SKM-1 (cell line): ENCODE measurements at regions not wholly inside any gene's neighbourhood (a gene's known extent, or its start where the extent isn't known, plus 50 kb on each side); places are given as distances from the start of the nearest gene placed in this dataset.
"Not testable (repeated sequence)": the region's sequence is repeated elsewhere in the genome, so short reads cannot be mapped to it uniquely, and the experiment has no call there.

Experiments
- DNase-seq: peaks from one replicate; lab custom pipeline; 2025; ENCODE audit not compliant: unreplicated experiment; lab: John Stamatoyannopoulos, UW

DNA sequence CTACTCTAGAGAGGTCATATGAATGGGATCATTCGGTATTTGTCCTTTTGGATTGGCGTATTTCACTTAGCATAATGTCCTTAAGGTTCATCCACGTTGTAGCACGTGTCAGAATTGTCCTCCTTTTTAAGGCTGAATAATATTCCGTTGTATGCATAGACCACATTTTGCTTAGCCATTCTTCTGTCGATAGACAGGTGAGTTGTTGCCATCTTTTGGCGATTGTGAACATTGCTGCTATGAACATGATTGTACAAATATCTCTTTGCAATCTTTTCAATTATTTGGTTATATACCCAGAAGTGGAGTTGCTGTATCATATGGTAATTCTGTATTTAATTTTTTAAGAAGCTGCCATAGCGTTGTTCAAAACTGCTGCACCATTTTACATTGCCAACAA is 52.4 kb upstream of the GOLGA8J start:
- no peak for DNase-seq

DNA sequence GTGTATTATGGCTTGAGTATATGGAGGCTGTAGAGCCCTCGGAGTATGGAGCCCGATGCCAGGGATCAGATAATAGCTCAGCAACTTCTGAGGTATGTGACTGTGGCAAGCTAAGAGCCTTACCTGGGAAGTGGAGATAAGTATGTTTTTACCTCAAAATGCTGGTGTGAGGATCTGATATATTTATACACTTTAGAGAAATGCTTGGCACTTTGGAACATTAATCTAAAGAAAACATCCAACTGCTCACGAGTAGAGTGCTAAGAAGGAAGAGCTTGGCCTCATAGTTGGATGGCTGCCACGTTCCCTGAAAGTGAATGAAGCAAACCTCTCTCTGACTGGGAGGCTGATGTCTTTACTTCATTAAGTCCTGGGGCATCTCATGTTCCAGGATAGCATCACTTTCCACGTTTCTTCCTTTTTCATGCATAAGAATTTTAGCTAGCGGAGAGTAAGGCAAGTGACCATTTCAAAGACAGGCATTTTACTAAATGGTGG is 58.9 kb upstream of the GOLGA8J start:
- no peak for DNase-seq

DNA sequence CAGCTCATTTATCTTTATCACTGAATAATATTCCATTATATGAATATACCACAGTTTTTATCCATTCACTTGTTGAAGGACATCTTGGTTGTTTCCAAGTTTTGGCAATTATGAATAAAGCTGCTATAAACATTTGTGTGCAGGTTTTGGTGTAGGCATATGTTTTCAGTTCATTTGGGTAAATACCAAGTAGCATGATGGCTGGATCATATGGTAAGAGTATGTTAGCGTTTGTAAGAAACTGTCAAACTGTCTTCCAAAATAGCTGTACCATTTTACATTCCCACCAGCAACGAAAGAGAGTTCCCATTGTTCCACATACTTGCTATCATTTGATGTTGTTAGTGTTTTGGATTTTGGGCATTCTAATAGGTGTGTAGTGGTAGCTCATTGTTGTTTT is 72.0 kb upstream of the GOLGA8J start:
- no peak for DNase-seq

DNA sequence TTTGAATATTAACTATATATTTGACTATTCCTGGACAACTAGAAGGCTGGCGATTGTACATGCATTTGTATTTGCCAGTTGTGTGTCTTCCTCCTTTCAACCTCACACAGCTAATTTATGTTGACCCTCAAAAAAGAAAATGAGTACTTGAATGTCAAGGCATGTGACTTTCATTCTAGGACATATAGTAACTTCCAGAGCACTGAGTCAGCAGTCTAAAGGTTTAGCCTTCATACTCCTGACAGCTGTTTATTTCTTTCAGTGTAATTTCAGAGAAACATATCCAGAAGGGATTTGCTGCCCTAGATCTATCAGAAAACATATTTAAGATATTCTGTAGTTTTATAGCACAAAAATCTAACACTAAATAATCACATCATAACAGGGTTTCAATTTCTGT is 74.6 kb upstream of the GOLGA8J start:
- no peak for DNase-seq

DNA sequence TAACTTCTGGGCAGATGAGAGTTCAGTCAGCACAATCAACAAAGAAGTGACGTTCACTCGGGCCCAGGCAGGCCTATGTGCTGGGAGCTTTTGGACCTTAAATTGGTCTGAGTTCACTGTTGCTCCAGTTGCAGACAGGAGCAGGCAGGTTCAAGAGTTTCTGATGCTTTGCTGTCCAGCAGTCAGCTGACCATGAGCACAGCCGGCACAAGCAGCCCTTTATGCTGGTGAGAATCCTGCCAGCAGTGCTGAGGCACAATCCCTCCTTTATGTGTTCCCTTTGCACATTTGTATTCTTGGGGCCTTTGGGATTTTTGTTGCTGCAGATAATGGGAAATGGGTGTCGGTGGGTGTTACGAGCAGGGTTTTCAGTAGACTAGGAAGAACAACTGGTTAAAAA is 81.2 kb upstream of the GOLGA8J start:
- DNase-seq = no peak

DNA sequence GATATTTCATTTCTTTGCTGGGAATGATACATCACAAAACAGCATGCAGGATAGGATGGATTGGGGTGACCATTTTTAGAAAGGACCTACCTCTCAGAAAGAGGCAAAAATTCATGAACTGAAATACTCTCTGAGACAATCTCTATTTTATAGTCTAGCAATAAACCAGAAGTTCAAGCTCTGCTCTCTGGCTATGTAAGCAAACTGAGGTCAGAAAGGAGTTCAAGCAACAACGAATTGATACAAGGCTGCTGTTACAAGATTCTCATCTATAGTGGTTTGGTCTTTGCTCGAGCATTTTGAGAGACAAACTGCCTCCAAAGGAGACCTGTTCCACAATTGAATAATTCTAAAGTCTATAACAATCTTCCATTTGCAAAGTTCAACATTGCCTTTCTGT is 84.7 kb upstream of the GOLGA8J start:
- DNase-seq = no peak

DNA sequence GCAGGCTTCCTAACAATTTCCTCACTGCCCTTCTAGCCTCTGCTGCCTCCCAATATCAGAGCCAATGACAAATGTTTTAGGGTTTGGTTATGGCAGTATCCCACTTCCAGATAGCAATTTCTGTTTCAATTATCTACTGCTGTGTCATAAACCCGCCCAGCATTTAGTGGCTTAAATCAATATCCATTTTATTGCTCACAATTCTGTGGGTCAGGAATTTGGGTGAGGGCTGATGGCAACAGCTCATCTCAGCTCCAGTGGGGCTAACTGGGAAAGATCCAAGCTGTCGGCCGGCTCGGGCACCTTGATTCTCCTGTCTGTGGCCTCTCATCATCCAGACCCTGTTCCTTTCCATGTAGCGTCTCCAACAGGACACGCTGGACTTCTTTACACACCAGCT is 85.3 kb upstream of the GOLGA8J start:
- no peak for DNase-seq

DNA sequence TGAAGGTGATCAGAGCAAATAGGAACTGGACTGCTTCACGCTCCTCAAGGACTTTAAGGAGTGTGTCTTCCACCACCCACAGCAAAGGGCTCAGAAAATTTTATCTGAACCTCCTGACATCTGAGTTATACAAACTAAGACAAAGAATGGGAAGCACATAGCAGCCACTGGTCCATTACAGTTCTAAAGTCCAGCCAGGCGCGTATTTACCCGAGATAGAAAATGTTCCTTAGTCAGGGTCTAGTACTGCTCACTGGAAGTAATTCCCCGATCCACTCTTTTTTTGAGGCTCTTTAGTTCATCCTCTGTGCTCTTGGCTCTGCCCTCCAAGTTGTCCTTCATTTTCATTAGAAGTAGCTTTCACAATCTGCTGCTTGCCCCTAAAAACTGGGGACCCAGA is 88.5 kb upstream of the GOLGA8J start:
- no peak for DNase-seq

DNA sequence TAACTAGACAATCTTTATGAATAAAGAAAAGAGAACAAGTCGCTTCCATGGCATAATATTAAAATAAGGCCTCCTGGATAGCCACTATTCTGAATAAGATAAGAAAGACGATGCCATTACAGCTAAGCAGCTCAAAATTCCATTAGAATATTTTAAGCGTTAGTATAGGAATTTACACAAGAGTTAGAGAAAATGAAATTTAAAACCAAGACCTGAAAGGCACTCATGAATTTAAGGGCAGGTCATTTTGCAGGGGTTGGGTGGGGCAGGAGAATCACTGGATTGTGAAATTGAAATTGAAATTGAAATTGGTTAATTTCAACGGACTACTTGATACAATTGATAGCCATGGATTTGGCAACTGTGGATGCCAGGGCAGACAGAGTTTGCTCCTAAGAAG is 91.8 kb upstream of the GOLGA8J start:
- no peak for DNase-seq

DNA sequence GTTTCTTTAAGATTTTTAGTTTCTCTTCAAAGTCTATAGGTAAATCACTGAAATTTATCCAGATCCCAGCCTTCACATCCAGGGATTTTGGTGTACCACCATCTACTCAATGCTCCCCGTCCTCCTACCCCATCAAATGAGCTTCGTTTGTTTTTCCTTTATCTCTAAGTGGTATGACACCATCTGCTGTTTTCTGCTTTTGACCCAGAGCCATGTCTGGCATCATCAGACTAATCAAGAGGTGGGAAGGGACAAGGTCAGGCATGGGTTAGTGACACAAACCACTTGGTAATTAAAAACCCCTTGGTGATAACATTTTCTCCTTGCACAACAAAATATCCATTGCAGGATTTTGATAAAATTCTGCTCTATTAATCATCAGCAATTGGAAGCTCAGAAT is 92.7 kb upstream of the GOLGA8J start:
- no peak for DNase-seq

DNA sequence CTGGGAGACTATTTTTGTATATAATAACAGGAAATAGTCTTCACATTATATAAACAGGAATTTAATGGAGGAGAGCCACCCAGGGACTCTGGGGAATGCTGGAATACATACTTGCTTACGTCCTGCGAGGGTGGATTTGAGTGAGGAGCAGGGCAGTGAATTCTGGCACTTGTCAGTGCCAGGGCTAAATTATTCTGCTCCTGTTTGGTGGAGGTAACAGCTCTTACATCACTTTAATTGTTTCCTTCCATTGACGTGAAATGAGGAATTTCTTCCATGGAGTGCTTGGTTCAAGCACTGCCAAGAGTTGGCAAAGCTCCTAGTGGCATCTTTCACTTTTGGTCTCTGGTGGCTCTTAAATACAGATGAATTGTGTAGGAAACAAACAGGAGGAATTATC is 94.1 kb upstream of the GOLGA8J start:
- no peak for DNase-seq

DNA sequence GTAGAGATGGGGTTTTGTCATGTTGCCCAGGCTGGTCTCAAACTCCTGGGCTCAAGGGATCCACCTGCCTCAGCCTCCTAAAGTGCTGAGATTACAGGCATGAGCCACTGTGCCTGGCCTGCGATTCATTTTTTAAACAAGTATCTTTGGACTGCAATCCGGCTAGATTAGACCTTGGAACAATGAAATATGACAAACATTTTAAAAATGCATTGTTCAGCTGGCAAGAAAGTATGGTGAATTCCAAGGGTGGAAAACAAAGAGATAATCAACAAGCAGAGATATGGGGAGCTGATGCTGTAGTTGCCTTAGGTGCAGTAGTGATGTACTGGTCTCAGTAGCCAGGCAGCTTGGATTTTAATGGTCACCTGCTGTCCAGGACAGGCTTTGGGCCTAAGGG is 95.8 kb upstream of the GOLGA8J start:
- no peak for DNase-seq

DNA sequence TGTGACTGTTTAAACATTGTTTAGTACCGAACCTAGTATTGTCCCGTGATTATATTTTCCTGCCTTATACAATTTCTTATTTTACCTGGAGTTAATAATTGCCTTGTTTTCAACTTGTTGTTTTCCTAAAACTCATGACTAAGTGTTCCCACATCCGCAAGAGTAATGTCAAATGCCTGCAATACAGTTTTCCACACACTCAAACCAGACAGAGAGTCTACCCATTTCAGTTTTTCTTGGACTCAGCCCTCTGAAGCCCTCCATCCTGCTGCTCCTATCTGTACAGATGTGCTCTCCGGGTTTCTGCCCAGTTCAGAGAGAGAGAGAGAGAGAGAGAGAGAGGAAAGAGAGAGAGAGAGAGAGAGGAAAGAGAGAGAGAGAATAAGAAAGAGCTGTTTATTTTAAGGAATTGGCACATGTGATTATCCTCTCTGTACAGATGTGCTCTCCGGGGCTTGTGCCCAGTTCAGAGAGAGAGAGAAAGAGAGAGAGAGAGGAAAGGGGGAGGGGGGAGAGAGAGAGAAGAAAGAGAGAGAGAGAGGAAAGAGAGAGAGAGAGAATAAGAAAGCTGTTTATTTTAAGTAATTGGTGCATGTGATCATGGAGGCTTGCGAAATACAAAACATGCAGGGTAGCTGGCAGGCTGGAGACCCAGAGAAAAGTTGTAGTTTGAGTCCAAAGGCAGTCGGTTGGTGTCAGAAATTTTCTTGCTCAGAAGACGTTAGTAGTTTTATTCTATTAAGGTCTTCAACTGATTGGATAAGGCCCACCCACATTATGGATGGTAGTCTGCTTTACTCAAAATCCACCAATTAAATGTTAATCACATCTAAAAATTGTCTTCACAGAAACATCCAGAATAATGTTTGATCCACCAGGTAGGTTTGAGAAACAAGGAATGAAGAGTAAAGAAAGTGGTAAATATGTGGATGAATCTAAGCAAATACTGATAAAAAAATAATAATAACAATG is 104.1 kb upstream of the GOLGA8J start:
- DNase-seq = no peak

DNA sequence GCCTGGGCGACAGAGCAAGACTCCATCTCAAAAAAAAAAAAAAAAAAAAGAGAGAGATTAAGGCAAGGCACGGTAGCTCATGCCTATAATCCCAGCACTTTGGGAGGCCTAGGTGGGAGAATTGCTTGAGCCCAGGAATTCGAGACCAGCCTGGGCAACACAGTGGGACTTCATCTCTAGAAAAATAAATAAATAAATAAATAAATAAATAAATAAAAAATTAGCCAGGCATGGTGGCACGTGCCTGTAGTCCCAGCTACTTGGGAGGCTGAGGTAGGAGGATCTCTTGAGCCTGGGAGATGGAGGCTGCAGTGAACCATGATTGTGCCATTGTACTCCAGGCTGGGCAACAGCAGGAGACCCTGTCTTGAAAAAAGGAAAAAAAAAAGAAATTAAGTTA is 108.7 kb upstream of the GOLGA8J start:
- not testable (repeated sequence) for DNase-seq

DNA sequence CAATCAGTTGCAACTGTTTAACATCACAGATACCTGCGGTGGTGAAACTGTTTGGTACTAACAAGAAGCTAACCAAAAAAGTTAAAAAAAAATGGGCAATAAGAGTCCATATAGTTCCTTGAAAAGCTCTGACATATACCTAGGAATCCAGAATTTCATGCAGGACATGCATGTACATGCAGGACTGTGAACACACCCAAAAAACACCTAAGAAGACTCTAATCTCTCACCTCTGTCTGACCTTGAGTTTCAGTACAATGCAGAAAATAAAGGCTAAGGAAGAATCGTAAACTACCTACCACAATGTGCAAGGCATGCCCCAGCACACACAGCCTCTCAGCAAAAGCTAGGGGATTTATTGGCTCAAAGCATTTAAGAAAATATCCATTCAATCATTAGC is 110.7 kb upstream of the GOLGA8J start:
- no peak for DNase-seq

DNA sequence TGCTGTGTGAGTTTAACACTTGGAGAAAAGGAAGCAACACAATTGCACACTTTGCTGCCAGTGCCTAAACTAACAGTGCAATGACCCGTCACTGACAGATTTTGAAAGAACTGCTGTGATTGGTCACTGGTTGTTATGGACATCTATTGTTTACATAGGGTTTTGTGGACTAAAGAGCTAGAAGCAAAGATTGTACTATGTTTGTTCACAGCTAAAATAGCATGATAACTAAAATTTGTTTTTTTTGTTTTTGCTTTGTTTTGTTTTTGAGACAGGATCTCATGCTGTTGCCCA is 112.4 kb upstream of the GOLGA8J start:
- no peak for DNase-seq

DNA sequence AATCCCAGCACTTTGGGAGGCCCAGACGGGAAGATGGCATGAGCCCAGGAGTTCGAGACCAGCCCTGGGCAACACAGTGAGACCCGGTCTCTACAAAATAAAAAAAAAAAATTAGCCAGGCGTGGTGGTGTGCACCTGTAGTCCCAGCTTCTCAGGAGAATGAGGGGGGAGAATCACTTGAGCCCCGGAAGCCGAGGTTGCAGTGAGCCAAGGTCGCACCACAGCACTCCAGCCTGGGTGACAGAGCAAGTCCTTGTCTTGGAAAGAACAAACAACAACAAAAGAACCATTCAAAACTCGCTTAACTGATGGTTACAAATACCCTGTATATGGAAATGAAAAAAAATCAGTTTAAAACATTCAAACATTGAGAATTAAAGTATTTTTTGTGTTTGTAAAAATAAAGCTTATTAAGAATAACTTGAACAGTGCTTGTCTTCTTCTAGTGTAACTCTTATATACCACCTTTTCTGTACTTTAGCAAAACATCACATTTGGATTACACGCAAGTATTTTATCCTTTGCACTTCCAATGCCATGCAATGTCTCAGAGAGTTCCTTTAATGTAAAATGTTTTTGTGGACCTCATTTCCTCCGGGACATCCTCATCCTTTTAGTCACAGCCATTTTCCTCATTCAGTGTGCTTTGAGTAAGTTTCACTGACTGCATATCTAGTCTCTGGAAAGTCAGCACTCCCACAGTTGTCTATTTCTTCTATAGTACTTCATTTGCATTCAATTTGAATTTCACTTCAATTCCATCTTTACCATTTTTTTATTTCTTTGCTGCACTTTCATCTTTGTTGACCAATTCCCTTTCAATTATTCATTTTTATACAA is 113.0 kb upstream of the GOLGA8J start:
- no peak for DNase-seq

DNA sequence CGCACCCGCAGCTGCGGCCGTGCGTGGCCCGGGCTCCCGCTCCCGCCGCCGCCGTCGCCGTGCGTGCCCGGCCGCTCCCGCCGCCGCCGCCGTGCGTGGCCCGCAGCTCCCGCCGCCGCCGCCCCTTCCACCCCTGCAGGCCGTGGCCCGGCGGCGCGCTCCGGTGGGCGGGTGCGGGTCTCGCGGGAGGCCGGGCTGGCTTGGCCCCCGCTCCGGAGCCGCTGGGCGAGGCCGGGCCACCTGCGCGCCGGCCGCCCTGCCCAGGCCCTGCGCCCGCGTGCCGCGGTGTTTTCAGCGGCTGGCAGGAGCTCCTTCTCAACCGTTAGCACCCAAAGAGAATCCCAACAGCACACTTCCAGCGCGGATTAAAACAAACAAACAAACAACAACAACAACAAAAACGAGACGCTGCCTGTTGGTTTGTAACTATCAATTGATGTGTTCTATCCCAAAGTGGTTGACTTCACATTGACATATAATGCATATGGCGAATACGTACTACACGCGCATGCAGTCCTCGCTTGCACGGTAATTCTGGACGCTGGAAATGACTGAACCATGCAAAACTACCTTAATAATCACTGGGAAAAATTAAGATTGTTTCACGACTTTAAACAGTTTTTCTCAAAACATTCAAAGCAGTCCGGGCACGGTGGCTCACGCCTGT is 113.7 kb upstream of the GOLGA8J start:
- DNase-seq = no peak

DNA sequence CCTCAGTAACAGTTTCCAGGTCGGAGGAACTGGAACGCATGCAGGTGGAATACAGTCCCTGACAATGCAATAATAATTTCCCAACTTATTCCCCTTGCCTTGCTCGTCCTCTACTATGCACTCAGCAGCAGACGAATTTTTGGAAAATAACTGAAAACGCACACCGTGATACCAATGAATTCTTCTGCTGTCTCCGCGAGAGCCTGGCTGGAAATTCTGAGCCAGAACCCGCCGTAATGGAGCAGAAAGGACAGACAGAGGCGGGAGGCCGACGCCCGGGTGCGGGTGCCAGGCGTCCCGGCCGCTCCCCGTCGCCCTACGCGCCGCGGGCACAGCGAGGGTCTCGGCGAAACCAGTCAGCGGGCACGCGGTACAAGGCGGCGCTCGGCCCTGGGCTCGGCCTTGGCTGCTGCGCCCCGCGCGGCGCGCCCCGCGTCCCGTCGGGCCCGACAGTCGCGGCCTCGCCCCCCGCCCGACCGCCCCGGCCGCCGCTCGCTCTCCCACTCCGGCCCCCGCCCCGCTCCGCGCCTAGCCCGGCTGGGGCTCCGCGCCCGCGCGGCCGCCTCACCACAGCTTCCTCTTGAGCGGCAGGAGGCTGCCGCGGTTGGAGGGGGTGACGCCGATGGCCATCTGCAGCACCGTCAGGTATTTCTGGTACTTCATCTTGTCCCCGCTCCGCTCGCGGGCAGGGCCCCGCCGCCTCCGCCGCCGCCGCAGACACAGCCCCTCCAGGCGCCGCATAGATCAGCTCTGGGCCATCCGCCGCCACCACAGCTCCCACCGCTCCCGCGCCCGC is 114.5 kb upstream of the GOLGA8J start:
- no peak for DNase-seq

DNA sequence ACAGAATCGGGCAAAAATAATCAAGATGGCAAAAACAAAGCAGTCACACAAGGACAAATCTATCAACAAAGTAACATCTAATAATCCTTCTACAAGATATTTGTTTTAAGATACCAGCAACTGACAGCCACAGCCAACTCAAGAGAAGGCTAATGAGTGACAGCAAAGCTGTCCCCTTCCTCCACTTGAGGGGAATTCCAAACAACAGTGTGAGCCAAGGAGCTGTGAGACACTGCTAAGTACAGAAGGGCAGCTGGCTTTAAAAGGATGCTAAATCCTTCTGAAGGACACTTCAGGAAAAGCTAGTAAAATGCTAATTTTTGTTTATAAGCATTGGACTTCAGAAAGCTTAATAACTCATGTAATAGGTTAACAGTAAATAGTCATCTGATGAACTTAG is 120.3 kb upstream of the GOLGA8J start:
- DNase-seq = no peak
